Central memory CD8-positive, alpha-beta T cell (primary cell): ENCODE measurements at regions not wholly inside any gene's neighbourhood (a gene's known extent, or its start where the extent isn't known, plus 50 kb on each side); places are given as distances from the start of the nearest gene placed in this dataset.

Experiments
- ATAC-seq: fragments of 150-1000 bp; cut with Tn5 transposase; replicated peaks from 2 replicates; pipeline ENCODE4 v1.10.0; 2022; ENCODE audit warnings: mild to moderate bottlenecking, moderate FRiP score, moderate number of reproducible peaks; ENCODE audit not compliant: poor library complexity, severe bottlenecking; ENCODE audit errors: extremely low read depth
- DNase-seq, 2 donors: peaks; one replicate each; pipeline ENCODE4 v3.0.0; 2021; ENCODE audit warnings: low spot score in 2 of 2
- H3K27ac Mint-ChIP-seq: one replicate; pipeline ENCODE4 v1.8.0; 2022; ENCODE audit warnings: low read depth, mild to moderate bottlenecking, moderate library complexity, mixed read lengths
- H3K27me3 Mint-ChIP-seq: one replicate; pipeline ENCODE4 v1.8.0; 2022; ENCODE audit warnings: mixed read lengths
- H3K36me3 Mint-ChIP-seq: one replicate; pipeline ENCODE4 v1.8.0; 2022; ENCODE audit warnings: mild to moderate bottlenecking, moderate library complexity, mixed read lengths; ENCODE audit not compliant: insufficient read depth
- H3K4me1 Mint-ChIP-seq: one replicate; pipeline ENCODE4 v1.8.0; 2022; ENCODE audit warnings: mixed read lengths
- H3K4me3 Mint-ChIP-seq: one replicate; pipeline ENCODE4 v1.8.0; 2022; ENCODE audit warnings: mild to moderate bottlenecking, moderate library complexity, mixed read lengths
- H3K9me3 Mint-ChIP-seq: one replicate; pipeline ENCODE4 v1.8.0; 2022; ENCODE audit warnings: mixed read lengths

DNA sequence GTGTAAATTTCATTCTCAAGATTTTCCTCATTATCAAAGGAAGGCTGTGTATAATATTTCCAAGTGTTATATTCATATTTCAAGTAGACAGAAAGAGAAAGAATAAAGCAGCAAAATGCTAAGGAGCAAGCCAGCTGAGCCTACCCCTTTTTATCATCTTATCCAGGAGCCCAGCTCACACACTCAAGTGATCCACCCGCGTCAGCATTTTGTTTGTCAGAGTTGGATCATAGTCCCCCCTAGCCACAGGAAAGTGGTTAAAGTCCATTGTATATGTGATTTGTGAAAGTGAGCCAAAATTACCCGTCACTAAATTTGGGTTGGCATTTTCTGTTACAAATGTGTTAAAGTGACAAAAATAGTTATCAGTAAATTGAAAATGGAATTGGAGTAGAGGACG is 289.3 kb upstream of the CTSO start:
- H3K36me3 Mint-ChIP-seq, result no peaks in the 10 kb centered on the region
- peaks cover 15% of the 10 kb centered on the region for H3K9me3 Mint-ChIP-seq
- no peaks in the 10 kb centered on the region for H3K4me1 Mint-ChIP-seq
- H3K27me3 Mint-ChIP-seq, result no peaks in the 10 kb centered on the region
- ATAC-seq, result no peak
- H3K27ac Mint-ChIP-seq, result no peak overlapping the region
- H3K4me3 Mint-ChIP-seq, result no peak overlapping the region
- DNase-seq, result no peak

DNA sequence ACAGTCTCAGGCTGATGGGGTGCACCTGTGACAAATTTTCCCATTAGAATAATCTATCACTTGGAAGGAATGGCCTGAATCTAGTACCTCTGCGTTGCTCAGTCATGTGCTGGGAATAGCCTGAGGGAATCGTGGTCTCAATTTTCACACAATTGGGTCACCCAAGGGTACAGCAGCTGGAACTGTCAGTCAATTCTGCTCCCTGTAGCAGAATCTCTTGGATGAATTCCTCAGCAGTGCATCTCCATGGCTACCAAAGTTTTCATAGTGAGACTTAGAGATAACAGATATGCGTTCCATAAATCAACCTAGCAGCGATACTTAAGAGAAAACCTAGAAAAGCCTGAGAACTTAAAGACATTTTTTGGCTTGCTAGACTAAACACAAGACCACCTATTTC is 288.7 kb upstream of the CTSO start:
- no peak overlapping the region for H3K4me3 Mint-ChIP-seq
- no peaks in the 10 kb centered on the region for H3K36me3 Mint-ChIP-seq
- H3K4me1 Mint-ChIP-seq, result no peaks in the 10 kb centered on the region
- H3K27me3 Mint-ChIP-seq, result no peaks in the 10 kb centered on the region
- H3K9me3 Mint-ChIP-seq, result peaks cover 19% of the 10 kb centered on the region
- no peak for DNase-seq
- no peak for ATAC-seq
- no peak overlapping the region for H3K27ac Mint-ChIP-seq

DNA sequence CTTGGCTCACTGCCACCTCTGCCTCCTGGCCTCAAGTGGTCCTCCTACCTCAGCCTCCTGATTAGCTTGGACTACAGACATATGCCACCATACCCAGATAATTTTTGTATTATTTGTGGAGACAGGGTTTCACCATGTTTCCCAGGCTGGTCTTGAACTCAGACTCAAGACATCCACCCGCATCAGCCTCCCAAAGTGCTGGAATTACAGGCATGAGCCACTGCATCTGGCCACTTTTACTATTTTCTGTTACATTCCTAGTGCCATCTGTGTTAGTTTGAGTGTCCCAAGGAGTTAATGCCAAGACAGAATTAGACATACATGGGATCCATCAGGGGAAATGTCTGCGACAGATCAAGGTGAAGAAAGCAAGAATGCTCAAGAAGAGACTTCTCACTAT is 288.2 kb upstream of the CTSO start:
- Mint-ChIP-seq H3K9me3 (peaks cover 19% of the 10 kb centered on the region), H3K4me3 (no peak overlapping the region), H3K4me1 (no peaks in the 10 kb centered on the region), H3K36me3 (no peaks in the 10 kb centered on the region), H3K27ac (no peak overlapping the region), H3K27me3 (no peaks in the 10 kb centered on the region)
- ATAC-seq, result no peak
- no peak for DNase-seq

GRCh38 chr4:156238171-156238570 is 284.5 kb upstream of the CTSO start:
- H3K36me3 Mint-ChIP-seq, result no peaks in the 10 kb centered on the region
- no peaks in the 10 kb centered on the region for H3K27me3 Mint-ChIP-seq
- peaks cover 19% of the 10 kb centered on the region for H3K9me3 Mint-ChIP-seq
- no peak overlapping the region for H3K4me3 Mint-ChIP-seq
- no peaks in the 10 kb centered on the region for H3K4me1 Mint-ChIP-seq
- ATAC-seq (no peak), DNase-seq (no peak)
- no peak overlapping the region for H3K27ac Mint-ChIP-seq

GRCh38 chr4:156237231-156237630 is 283.6 kb upstream of the CTSO start:
- Mint-ChIP-seq H3K27me3 (no peaks in the 10 kb centered on the region), H3K4me1 (no peaks in the 10 kb centered on the region), H3K27ac (no peak overlapping the region), H3K9me3 (peaks cover 17% of the 10 kb centered on the region), H3K36me3 (no peaks in the 10 kb centered on the region), H3K4me3 (no peak overlapping the region)
- ATAC-seq (no peak), DNase-seq (no peak)

- Mint-ChIP-seq H3K4me3 (no peak overlapping the region), H3K9me3 (peaks cover 14% of the 10 kb centered on the region), H3K36me3 (no peaks in the 10 kb centered on the region), H3K27ac (no peak overlapping the region), H3K4me1 (no peaks in the 10 kb centered on the region), H3K27me3 (no peaks in the 10 kb centered on the region)
- no peak for DNase-seq
- no peak for ATAC-seq
Observed at GRCh38 chr4:156230176-156230575, 276.5 kb upstream of the CTSO start.

DNA sequence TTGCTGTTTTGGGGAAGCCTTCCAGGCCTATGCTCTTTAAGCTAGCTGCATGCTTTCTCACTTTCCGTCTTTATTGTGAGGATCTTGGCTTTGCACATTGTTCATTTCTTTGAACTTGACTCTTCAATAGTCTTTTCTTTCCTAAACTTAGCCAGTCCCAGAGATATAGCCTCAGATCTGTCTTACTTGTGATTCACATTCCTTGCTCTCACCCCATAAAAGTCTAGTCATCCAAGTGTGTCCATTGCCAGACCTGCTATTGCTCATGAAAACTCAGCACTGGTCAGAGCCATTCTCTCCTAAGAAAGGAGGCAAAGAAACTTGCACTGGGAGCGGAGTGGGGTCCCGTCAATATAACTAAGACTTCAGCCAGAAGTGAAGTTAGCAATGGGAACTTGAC is 275.0 kb upstream of the CTSO start:
- no peak for ATAC-seq

GRCh38 chr4:156227321-156227720 is 273.7 kb upstream of the CTSO start:
- H3K9me3 Mint-ChIP-seq, result peaks cover 16% of the 10 kb centered on the region
- DNase-seq (no peak), ATAC-seq (no peak)
- no peaks in the 10 kb centered on the region for H3K27me3 Mint-ChIP-seq
- no peak overlapping the region for H3K27ac Mint-ChIP-seq
- no peaks in the 10 kb centered on the region for H3K4me1 Mint-ChIP-seq
- H3K4me3 Mint-ChIP-seq, result no peak overlapping the region
- no peaks in the 10 kb centered on the region for H3K36me3 Mint-ChIP-seq

More for the DNA sequence above, 275.0 kb upstream of the CTSO start:
- H3K27me3 Mint-ChIP-seq, result no peaks in the 10 kb centered on the region
- H3K36me3 Mint-ChIP-seq, result no peaks in the 10 kb centered on the region
- no peak overlapping the region for H3K27ac Mint-ChIP-seq
- no peak overlapping the region for H3K4me3 Mint-ChIP-seq
- no peak for DNase-seq
- no peaks in the 10 kb centered on the region for H3K4me1 Mint-ChIP-seq
- H3K9me3 Mint-ChIP-seq, result peaks cover 16% of the 10 kb centered on the region

DNA sequence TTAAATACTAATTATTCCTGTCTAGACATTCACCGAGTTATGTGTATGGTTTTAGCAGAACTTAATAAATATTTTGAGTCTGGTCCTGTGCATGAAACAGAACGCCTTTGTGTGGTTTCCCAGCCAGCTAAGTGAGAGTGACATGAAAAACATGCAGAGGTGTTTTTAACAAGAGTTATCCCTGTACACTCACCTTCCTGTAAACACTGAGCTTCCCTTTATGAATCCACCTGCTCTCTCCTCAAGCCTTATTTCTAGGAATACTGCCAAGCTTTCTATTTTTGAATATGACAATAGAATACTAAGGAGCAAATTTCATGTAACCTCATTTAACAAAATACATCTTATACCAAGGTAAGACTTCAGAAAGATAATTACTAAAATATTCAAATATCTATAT is 270.3 kb upstream of the CTSO start:
- ATAC-seq (no peak), DNase-seq (no peak)
- Mint-ChIP-seq H3K9me3 (peaks cover 23% of the 10 kb centered on the region), H3K4me1 (no peaks in the 10 kb centered on the region), H3K36me3 (peaks cover 2% of the 10 kb centered on the region), H3K27me3 (no peaks in the 10 kb centered on the region), H3K4me3 (no peak overlapping the region), H3K27ac (no peak overlapping the region)

DNA sequence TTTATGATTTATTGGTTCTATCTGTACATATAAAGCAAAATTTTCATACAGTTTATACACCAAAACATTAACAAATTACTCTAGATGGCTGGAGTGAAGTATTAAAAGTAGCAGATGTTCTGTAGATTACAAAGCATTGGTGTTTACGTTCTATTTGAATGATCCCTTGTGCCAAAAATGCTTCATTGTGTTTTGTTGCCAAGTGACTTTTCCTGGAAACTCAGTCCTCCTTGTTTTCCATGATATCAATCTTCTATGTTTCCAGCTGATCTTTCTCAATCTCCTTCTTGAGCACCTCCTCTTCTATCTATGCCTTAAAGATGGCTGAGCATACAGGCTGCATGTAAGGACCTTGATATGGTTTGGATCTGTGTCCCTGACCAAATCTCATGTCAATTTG is 263.6 kb upstream of the CTSO start:
- Mint-ChIP-seq H3K4me3 (no peak overlapping the region), H3K36me3 (peaks cover 2% of the 10 kb centered on the region), H3K4me1 (no peaks in the 10 kb centered on the region), H3K27ac (no peak overlapping the region), H3K27me3 (no peaks in the 10 kb centered on the region), H3K9me3 (peaks cover 18% of the 10 kb centered on the region)
- ATAC-seq (no peak), DNase-seq (no peak)

DNA sequence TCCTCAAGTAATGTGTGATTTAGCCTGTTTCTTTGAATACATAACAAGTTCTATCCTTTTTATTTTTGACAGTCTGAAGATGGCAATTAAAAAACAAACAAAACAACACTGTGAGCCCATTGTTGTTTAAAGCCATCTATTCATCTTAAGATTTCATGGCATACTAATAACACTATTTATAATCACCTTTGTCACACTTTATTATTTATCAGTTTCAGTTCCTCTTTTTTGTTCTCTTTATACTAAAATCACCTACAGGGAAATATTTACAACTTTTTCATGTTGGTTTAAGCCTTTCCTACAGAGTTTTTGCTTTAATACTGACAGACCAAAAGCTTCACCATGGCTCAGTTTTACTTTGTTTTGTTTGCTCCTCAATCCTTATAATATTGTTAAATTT is 247.4 kb upstream of the CTSO start:
- ATAC-seq (no peak), DNase-seq (no peak)
- H3K27me3 Mint-ChIP-seq, result no peaks in the 10 kb centered on the region
- H3K4me1 Mint-ChIP-seq, result no peaks in the 10 kb centered on the region
- no peak overlapping the region for H3K27ac Mint-ChIP-seq
- no peak overlapping the region for H3K4me3 Mint-ChIP-seq
- H3K36me3 Mint-ChIP-seq, result no peaks in the 10 kb centered on the region
- H3K9me3 Mint-ChIP-seq, result peaks cover 10% of the 10 kb centered on the region

- Mint-ChIP-seq H3K27ac (no peak overlapping the region), H3K4me3 (no peak overlapping the region), H3K27me3 (no peaks in the 10 kb centered on the region), H3K36me3 (no peaks in the 10 kb centered on the region), H3K4me1 (no peaks in the 10 kb centered on the region), H3K9me3 (peaks cover 12% of the 10 kb centered on the region)
- ATAC-seq, result no peak
- no peak for DNase-seq
Observed at GRCh38 chr4:156198511-156198910, 244.8 kb upstream of the CTSO start.

DNA sequence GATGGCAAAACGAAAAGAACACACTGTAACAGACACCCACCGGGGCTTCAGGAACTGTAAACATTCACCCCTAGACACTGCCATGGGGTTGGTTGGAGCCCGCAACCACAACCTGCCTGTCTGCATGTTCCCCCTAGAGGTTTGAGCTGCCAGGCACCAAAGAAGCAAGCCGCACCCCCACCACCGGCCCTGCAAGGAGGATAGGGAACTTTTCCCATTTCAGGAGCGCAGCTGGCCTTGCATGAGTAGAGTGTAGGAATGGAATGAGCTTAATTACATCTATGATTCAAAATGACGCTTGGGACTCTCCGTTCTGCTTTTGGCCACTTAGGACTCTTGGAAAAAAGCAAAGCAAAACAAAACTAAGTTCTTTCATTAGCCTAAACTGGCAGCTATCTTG is 243.6 kb upstream of the CTSO start:
- ATAC-seq (no peak), DNase-seq (no peak)
- H3K36me3 Mint-ChIP-seq, result no peaks in the 10 kb centered on the region
- no peak overlapping the region for H3K27ac Mint-ChIP-seq
- H3K27me3 Mint-ChIP-seq, result no peaks in the 10 kb centered on the region
- no peaks in the 10 kb centered on the region for H3K4me1 Mint-ChIP-seq
- H3K4me3 Mint-ChIP-seq, result no peak overlapping the region
- peaks cover 18% of the 10 kb centered on the region for H3K9me3 Mint-ChIP-seq

- Mint-ChIP-seq H3K4me3 (no peak overlapping the region), H3K36me3 (no peaks in the 10 kb centered on the region), H3K27ac (no peak overlapping the region), H3K4me1 (no peaks in the 10 kb centered on the region), H3K9me3 (peaks cover 18% of the 10 kb centered on the region), H3K27me3 (no peaks in the 10 kb centered on the region)
- DNase-seq (no peak), ATAC-seq (no peak)
Observed at GRCh38 chr4:156196722-156197121, 243.1 kb upstream of the CTSO start.
